ACHN (cell line): ENCODE measurements at regions not wholly inside any gene's neighbourhood (a gene's known extent, or its start where the extent isn't known, plus 50 kb on each side); places are given as distances from the start of the nearest gene placed in this dataset.
"Not testable (repeated sequence)": the region's sequence is repeated elsewhere in the genome, so short reads cannot be mapped to it uniquely, and the experiment has no call there.

Experiments
- DNase-seq: peaks from one replicate; pipeline ENCODE4 v3.0.0-alpha.2; 2015
- in situ Hi-C: cut with HindIII; loops from 2 replicates; pipeline ENCODE4 v1.10.0; 2017; ENCODE audit warnings: low sequenced_read_pairs, low pct_ligation_motif_present, low pct_unique_long_range_greater_than_20kb

GRCh38 chr5:51636973-51637372 is 253.7 kb downstream of the ISL1 start:
- in situ Hi-C loops, DNase-seq: not testable (repeated sequence)

- DNase-seq = no peak
- in situ Hi-C loops = no loop called here
Measured at GRCh38 chr5:51644976-51645375, 261.7 kb downstream of the ISL1 start.

GRCh38 chr5:51646482-51646881 is 263.2 kb downstream of the ISL1 start:
- no peak for DNase-seq
- in situ Hi-C loops = no loop called here

GRCh38 chr5:51650824-51651223 is 267.6 kb downstream of the ISL1 start:
- in situ Hi-C loops = no loop called here
- no peak for DNase-seq

GRCh38 chr5:51651476-51651875 is 268.2 kb downstream of the ISL1 start:
- in situ Hi-C loops = no loop called here
- peak; percentile 70 for DNase-seq

GRCh38 chr5:51651889-51652288 is 268.6 kb downstream of the ISL1 start:
- DNase-seq = peak; percentile 58
- in situ Hi-C loops = no loop called here

- DNase-seq = peak; percentile 49
- in situ Hi-C loops = no loop called here
Measured at GRCh38 chr5:51652980-51653379, 269.7 kb downstream of the ISL1 start.

- in situ Hi-C loops = no loop called here
- DNase-seq = no peak
Measured at GRCh38 chr5:51657340-51658240, 274.3 kb downstream of the ISL1 start.

GRCh38 chr5:51661646-51662265 is 278.5 kb downstream of the ISL1 start:
- in situ Hi-C loops = no loop called here
- no peak for DNase-seq

GRCh38 chr5:51664491-51665250 is 281.4 kb downstream of the ISL1 start:
- no peak for DNase-seq
- in situ Hi-C loops = no loop called here

GRCh38 chr5:51665251-51665593 is 282.0 kb downstream of the ISL1 start:
- no peak for DNase-seq
- in situ Hi-C loops = no loop called here

GRCh38 chr5:51669095-51669494 is 285.8 kb downstream of the ISL1 start:
- in situ Hi-C loops = no loop called here
- no peak for DNase-seq

GRCh38 chr5:51678330-51678729 is 295.1 kb downstream of the ISL1 start:
- DNase-seq = no peak
- in situ Hi-C loops = no loop called here

- in situ Hi-C loops = no loop called here
- no peak for DNase-seq
Measured at GRCh38 chr5:51679286-51679685, 296.0 kb downstream of the ISL1 start.

GRCh38 chr5:51684794-51685355 is 301.6 kb downstream of the ISL1 start:
- in situ Hi-C loops = no loop called here
- DNase-seq = peak; percentile 3

- DNase-seq = no peak
- in situ Hi-C loops = no loop called here
Measured at GRCh38 chr5:51685419-51685818, 302.2 kb downstream of the ISL1 start.

GRCh38 chr5:51686622-51687021 is 303.4 kb downstream of the ISL1 start:
- DNase-seq = no peak
- in situ Hi-C loops = no loop called here

- in situ Hi-C loops = no loop called here
- no peak for DNase-seq
Measured at GRCh38 chr5:51691538-51692079, 308.4 kb downstream of the ISL1 start.

- DNase-seq = no peak
- in situ Hi-C loops = no loop called here
Measured at GRCh38 chr5:51694826-51695225, 311.6 kb downstream of the ISL1 start.
